ENCODE measurements at regions not wholly inside any gene's neighbourhood (a gene's known extent, or its start where the extent isn't known, plus 50 kb on each side); places are given as distances from the start of the nearest gene placed in this dataset.

DNA sequence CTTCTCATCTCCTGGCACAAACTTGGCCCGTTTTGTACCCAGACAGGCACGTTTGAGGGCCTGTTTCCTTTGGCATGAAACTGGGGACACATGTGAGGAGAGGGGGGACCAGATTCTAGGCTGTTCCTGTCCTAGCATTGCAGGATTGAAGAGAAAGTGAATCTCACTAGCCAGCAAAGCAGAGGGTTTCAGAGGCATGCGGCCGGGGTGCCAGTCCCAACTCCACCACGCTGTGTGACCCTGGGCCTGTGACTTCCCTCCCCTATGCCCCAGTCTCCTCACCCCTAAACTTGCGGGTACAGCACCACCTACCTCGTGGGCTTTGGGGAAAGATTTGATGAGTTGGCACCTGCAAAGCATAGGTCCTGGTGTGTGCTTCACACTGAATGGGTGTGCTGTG, 53.5 kb upstream of the CIBAR2 start:
- Histone ChIP-seq H3K79me2 (ENCODE audit: insufficient read depth, low read depth) (no peaks in the 10 kb centered on the region), H3K4me2 (no peak overlapping the region), H3K4me3 (IDR thresholded peaks at IDR 0.05; ENCODE audit: insufficient read depth, low read depth, low read length) (no peak overlapping the region), H4K20me1 (ENCODE audit: insufficient read depth) (no peaks in the 10 kb centered on the region), H3K4me1 (ENCODE audit: low read depth, poor library complexity, severe bottlenecking) (no peaks in the 10 kb centered on the region), H3K36me3 (ENCODE audit: insufficient read depth) (no peaks in the 10 kb centered on the region), H3K27me3 (ENCODE audit: insufficient read depth, low read depth) (peaks cover 63% of the 10 kb centered on the region), H2AFZ (ENCODE audit: low read depth) (no peak overlapping the region), H3K27ac (no peak overlapping the region), H3K9ac (no peak overlapping the region)
- TF ChIP-seq CTCF (conservative IDR thresholded peaks at IDR 0.05; ENCODE audit: low read depth, low read length), result no peak

DNA sequence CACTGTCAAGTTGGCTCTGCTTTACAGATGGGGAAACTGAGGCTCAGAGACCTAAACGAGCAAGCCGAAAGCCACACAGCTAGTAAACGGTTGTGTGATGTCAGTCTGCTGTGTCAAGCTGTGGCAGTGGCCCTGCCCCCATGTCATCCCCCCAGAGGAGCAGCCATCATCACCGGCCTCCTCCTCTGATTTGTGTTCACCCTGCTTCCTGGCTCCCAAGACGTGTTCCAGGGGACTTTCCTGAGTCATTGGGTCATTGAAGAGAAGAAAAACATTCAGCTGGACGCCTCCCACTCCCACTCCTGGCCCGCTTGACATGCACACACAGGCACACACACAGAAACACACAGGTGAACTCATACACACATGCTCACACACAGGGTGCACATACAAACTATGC, 54.0 kb upstream of the CIBAR2 start:
- Histone ChIP-seq H3K27ac (no peak overlapping the region), H3K79me2 (ENCODE audit: insufficient read depth, low read depth) (no peaks in the 10 kb centered on the region), H3K36me3 (ENCODE audit: insufficient read depth) (no peaks in the 10 kb centered on the region), H3K4me2 (no peak overlapping the region), H3K9ac (no peak overlapping the region), H2AFZ (ENCODE audit: low read depth) (no peak overlapping the region), H3K27me3 (ENCODE audit: insufficient read depth, low read depth) (peaks cover 62% of the 10 kb centered on the region), H3K4me3 (IDR thresholded peaks at IDR 0.05; ENCODE audit: insufficient read depth, low read depth, low read length) (no peak overlapping the region), H3K4me1 (ENCODE audit: low read depth, poor library complexity, severe bottlenecking) (no peaks in the 10 kb centered on the region), H4K20me1 (ENCODE audit: insufficient read depth) (no peaks in the 10 kb centered on the region)
- TF ChIP-seq CTCF (conservative IDR thresholded peaks at IDR 0.05; ENCODE audit: low read depth, low read length), result no peak

DNA sequence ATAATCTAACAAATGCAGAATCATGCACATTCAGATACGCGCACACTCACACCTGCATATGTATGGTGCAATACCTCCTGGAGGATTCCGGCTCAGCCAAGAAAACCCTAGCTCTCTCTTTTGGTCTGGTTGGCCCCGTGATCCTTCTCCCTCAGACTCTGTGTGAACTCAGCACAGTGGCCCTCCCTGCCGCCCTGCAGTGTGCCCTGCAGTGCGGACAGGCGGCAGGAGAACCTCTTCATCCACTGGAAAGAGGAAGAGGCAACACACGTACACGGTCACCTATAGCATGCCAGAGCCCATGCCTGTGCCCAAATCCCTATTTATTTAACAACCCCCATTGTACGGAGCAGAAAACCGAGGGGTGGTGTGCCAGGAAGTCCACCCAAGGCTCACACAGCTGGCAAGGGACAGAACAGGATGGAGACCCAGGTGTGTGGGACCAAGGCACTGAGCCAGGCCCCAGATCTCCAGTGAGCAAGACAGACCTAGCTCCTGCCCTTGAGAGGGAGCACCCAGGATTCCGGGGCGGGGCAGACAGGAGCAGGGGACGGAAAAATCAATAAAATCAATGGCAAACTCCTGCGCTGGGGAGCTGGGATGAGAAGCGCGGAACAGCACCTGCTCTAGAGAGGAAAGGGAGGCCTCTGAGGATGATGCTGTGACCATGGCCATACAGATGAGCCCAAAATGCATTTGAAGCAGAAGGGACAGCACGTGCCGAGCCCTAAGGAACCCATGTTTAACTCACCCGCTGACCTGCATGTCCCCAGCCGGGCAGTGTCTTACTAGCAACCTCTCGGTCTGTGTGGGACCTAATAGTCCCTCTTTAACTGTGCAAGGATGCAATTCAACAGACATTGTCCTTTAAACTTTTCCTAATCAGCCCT, 54.7 kb upstream of the CIBAR2 start:
- Histone ChIP-seq H2AFZ (ENCODE audit: low read depth) (no peak overlapping the region), H3K36me3 (ENCODE audit: insufficient read depth) (no peaks in the 10 kb centered on the region), H3K9ac (no peak overlapping the region), H3K27me3 (ENCODE audit: insufficient read depth, low read depth) (peaks cover 61% of the 10 kb centered on the region), H3K4me1 (ENCODE audit: low read depth, poor library complexity, severe bottlenecking) (no peaks in the 10 kb centered on the region), H3K4me3 (IDR thresholded peaks at IDR 0.05; ENCODE audit: insufficient read depth, low read depth, low read length) (no peak overlapping the region), H4K20me1 (ENCODE audit: insufficient read depth) (no peaks in the 10 kb centered on the region), H3K4me2 (no peak overlapping the region), H3K79me2 (ENCODE audit: insufficient read depth, low read depth) (no peaks in the 10 kb centered on the region), H3K27ac (no peak overlapping the region)
- TF ChIP-seq CTCF (conservative IDR thresholded peaks at IDR 0.05; ENCODE audit: low read depth, low read length), result no peak

DNA sequence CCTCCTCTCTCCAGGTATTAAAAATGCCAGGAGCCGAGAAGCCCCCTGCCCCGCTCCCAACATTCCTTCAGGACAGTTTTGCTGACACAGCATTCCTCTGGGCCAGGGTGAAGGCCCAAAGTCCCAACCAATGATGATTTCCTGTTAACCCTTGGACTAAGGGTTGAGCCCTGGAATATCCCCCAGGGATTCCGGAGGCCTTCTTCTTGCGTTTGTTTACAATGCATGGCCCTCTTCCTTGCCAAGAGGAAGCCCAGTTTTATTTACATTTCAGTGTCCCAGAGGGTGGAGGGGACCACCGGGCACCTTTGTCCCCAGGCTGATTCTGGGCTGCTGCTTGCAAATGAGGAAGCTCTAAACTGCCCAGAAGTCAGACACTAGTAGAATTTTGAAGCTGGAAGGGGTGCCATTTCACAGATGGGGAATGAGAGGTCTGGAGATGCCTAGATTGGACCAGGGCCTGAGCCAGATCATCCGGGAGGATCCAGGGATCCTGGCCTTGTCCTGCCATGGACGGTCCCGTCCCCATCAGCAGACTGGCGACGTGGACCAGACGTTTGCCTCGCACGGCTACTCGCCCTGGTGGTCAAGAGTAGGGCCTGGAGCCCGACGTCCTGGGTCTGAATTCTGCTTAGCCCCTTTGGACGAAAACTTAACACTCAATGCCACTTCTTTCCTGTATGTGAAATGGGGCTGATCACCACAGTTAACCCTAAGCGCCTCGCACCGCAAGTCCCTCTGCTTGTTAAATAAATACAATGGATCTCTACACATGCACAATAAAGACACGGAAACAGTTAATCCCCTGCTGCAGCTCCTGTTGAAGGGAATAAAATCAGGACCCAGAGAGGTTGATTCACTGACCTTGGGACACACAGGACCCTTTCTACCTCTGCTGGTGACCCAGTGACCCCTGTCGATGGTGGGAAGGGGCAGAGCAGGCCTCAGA, 55.6 kb upstream of the CIBAR2 start:
- Histone ChIP-seq H3K36me3 (ENCODE audit: insufficient read depth) (no peaks in the 10 kb centered on the region), H3K9ac (no peak overlapping the region), H2AFZ (ENCODE audit: low read depth) (no peak overlapping the region), H3K4me3 (IDR thresholded peaks at IDR 0.05; ENCODE audit: insufficient read depth, low read depth, low read length) (no peak overlapping the region), H3K27ac (no peak overlapping the region), H4K20me1 (ENCODE audit: insufficient read depth) (no peaks in the 10 kb centered on the region), H3K4me1 (ENCODE audit: low read depth, poor library complexity, severe bottlenecking) (no peaks in the 10 kb centered on the region), H3K4me2 (no peak overlapping the region), H3K79me2 (ENCODE audit: insufficient read depth, low read depth) (no peaks in the 10 kb centered on the region), H3K27me3 (ENCODE audit: insufficient read depth, low read depth) (peaks cover 62% of the 10 kb centered on the region)
- no peak for TF ChIP-seq CTCF (conservative IDR thresholded peaks at IDR 0.05; ENCODE audit: low read depth, low read length)

Measured in KMS-11 (cell line).